ENCODE measurements at regions not wholly inside any gene's neighbourhood (a gene's known extent, or its start where the extent isn't known, plus 50 kb on each side); places are given as distances from the start of the nearest gene placed in this dataset.
"Not testable (repeated sequence)": the region's sequence is repeated elsewhere in the genome, so short reads cannot be mapped to it uniquely, and the experiment has no call there.

DNA sequence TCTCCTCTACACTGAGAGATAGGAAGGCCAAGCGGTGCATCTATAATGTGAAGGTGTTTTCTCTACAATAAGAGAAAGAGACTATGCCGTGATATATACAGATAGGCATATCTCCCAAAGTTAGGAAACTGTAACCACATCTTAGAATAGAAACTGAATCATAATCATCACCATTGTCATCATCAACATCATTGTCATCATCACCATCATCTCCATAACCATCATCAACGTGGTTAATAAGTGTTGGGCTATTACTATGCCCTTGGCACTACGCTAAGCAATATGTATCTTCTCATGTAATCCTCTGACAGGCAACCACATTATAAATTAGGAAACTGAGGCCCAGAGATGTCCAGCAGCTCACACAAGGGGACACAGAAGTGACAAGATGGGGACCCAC is 369.9 kb downstream of the ANAPC1 start:
- TF ChIP-seq, protein P1, sequence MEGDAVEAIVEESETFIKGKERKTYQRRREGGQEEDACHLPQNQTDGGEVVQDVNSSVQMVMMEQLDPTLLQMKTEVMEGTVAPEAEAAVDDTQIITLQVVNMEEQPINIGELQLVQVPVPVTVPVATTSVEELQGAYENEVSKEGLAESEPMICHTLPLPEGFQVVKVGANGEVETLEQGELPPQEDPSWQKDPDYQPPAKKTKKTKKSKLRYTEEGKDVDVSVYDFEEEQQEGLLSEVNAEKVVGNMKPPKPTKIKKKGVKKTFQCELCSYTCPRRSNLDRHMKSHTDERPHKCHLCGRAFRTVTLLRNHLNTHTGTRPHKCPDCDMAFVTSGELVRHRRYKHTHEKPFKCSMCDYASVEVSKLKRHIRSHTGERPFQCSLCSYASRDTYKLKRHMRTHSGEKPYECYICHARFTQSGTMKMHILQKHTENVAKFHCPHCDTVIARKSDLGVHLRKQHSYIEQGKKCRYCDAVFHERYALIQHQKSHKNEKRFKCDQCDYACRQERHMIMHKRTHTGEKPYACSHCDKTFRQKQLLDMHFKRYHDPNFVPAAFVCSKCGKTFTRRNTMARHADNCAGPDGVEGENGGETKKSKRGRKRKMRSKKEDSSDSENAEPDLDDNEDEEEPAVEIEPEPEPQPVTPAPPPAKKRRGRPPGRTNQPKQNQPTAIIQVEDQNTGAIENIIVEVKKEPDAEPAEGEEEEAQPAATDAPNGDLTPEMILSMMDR (conservative IDR thresholded peaks at IDR 0.05; ENCODE audit: low read length) = not testable (repeated sequence)
- not testable (repeated sequence) for TF ChIP-seq EZH2phosphoT487 (IDR thresholded peaks at IDR 0.05; ENCODE audit: borderline replicate concordance, low read depth, low read length)
